T-cell (primary cell): ENCODE measurements at regions not wholly inside any gene's neighbourhood (a gene's known extent, or its start where the extent isn't known, plus 50 kb on each side); places are given as distances from the start of the nearest gene placed in this dataset.

ENCODE experiments used
- ATAC-seq, 4 experiments: fragments of 200-7000 bp in 3 of 4; fragments of 150-1000 bp in 1 of 4; cut with Tn5 transposase; replicated peaks in 1 of 4; 1 replicate in 3 of 4; 2 replicates in 1 of 4; pipeline ENCODE4 v1.10.0; 2021; ENCODE audit warnings: moderate library complexity in 3 of 4, mild to moderate bottlenecking in 2 of 4, moderate number of reproducible peaks in 1 of 4
- CTCF ChIA-PET, 2 donors: fragments of 300-600 bp; sonication (Branson Sonifier 250); formaldehyde crosslinking; loops; one replicate each; lab custom pipeline; 2022; ENCODE audit warnings: antibody characterized with exemption in 2 of 2; lab: Charles Lee
- POLR2A ChIA-PET, 2 donors: fragments of 300-600 bp; sonication (Branson Sonifier 250); formaldehyde crosslinking; loops; one replicate each; lab custom pipeline; 2022; ENCODE audit warnings: antibody characterized with exemption in 2 of 2; lab: Charles Lee
- DNase-seq, 35 experiments: peaks; one replicate each; pipeline versions ENCODE4 v3.0.0 to v3.0.0-alpha.2; 2013 to 2023
- H3K27ac ChIP-seq: one replicate; pipeline ENCODE4 v1.5.1; 2013; ENCODE audit warnings: low read length
- H3K27me3 ChIP-seq, 2 experiments: replicated peaks in 1 of 2; 1 replicate in 1 of 2; 2 replicates in 1 of 2; pipeline versions ENCODE4 v1.6.1 to v1.7.0; 2013; ENCODE audit warnings: low read length in 1 of 2, mixed read lengths in 1 of 2; ENCODE audit not compliant: control insufficient read depth in 2 of 2, insufficient read depth in 2 of 2; ENCODE audit errors: extremely low read depth in 1 of 2
- H3K36me3 ChIP-seq, 2 donors: 1 replicate in 1 of 2; 2 replicates in 1 of 2; pipeline versions ENCODE4 v1.6.1 to v1.7.0; 2013; ENCODE audit warnings: low read length in 1 of 2; ENCODE audit not compliant: control insufficient read depth in 2 of 2, insufficient read depth in 1 of 2; ENCODE audit errors: extremely low read depth in 1 of 2
- H3K4me1 ChIP-seq, 2 experiments: 1 replicate in 1 of 2; 2 replicates in 1 of 2; pipeline versions ENCODE4 v1.6.1 to v1.7.0; 2013; ENCODE audit warnings: low read length in 2 of 2, mixed read lengths in 1 of 2; ENCODE audit not compliant: insufficient read depth in 2 of 2, control insufficient read depth in 1 of 2; ENCODE audit errors: extremely low read depth in 1 of 2
- H3K4me3 ChIP-seq, 2 donors: 1 replicate in 1 of 2; 2 replicates in 1 of 2; pipeline versions ENCODE4 v1.5.1 to v1.7.0; 2013; ENCODE audit warnings: mild to moderate bottlenecking in 2 of 2, low read length in 1 of 2, moderate library complexity in 1 of 2; ENCODE audit not compliant: control insufficient read depth in 1 of 2; ENCODE audit errors: extremely low read depth in 1 of 2
- H3K9me3 ChIP-seq: 2 replicates; pipeline ENCODE4 v1.7.0; 2013
- H3K27ac Mint-ChIP-seq, 2 donors: one replicate each; pipeline ENCODE4 v1.8.0; 2020 to 2021; ENCODE audit warnings: mild to moderate bottlenecking in 2 of 2, mixed read lengths in 2 of 2
- H3K27me3 Mint-ChIP-seq, 2 donors: one replicate each; pipeline ENCODE4 v1.8.0; 2021 to 2022; ENCODE audit warnings: mixed read lengths in 2 of 2
- H3K36me3 Mint-ChIP-seq: one replicate; pipeline ENCODE4 v1.8.0; 2021; ENCODE audit warnings: mixed read lengths
- H3K4me1 Mint-ChIP-seq, 3 donors: one replicate each; pipeline ENCODE4 v1.8.0; 2020 to 2022; ENCODE audit warnings: mixed read lengths in 3 of 3, mild to moderate bottlenecking in 1 of 3
- H3K4me3 Mint-ChIP-seq, 3 donors: one replicate each; pipeline ENCODE4 v1.8.0; 2020 to 2022; ENCODE audit warnings: mild to moderate bottlenecking in 3 of 3, mixed read lengths in 3 of 3, moderate library complexity in 3 of 3
- H3K9me3 Mint-ChIP-seq, 3 donors: one replicate each; pipeline ENCODE4 v1.8.0; 2020 to 2022; ENCODE audit warnings: mixed read lengths in 3 of 3
- WGBS: methylation state at CpG from one replicate; pipeline ENCODE4 v1.1.5; 2013; ENCODE audit warnings: missing lambda C conversion rate; ENCODE audit not compliant: insufficient coverage; 5-methylcytosine and 5-hydroxymethylcytosine counted together

GRCh38 chr1:79762461-79762860 is 755.9 kb upstream of the ADGRL4 start:
- Histone ChIP-seq H3K4me1 (no peaks in the 10 kb centered on the region), H3K27ac (no peak overlapping the region), H3K4me3 (no peak overlapping the region), H3K36me3 (no peaks in the 10 kb centered on the region), H3K27me3 (no peaks in the 10 kb centered on the region), H3K9me3 (no peaks in the 10 kb centered on the region)
- no peak overlapping the region for H3K27ac Mint-ChIP-seq
- H3K4me1 Mint-ChIP-seq = no peaks in the 10 kb centered on the region
- DNase-seq = no peak
- H3K4me3 Mint-ChIP-seq = no peak overlapping the region
- no peaks in the 10 kb centered on the region for H3K27me3 Mint-ChIP-seq
- POLR2A ChIA-PET = no interaction called here
- no peaks in the 10 kb centered on the region for H3K36me3 Mint-ChIP-seq
- CTCF ChIA-PET = no interaction called here
- peaks cover 6 to 29% (median 19%) of the 10 kb centered on the region in 3 donors for H3K9me3 Mint-ChIP-seq
- no peak for ATAC-seq

GRCh38 chr1:79760531-79760930 is 754.0 kb upstream of the ADGRL4 start:
- Mint-ChIP-seq H3K4me3 (no peak overlapping the region), H3K9me3 (peaks cover 16 to 35% (median 19%) of the 10 kb centered on the region in 3 donors), H3K4me1 (no peaks in the 10 kb centered on the region), H3K36me3 (no peaks in the 10 kb centered on the region), H3K27me3 (no peaks in the 10 kb centered on the region), H3K27ac (no peak overlapping the region)
- Histone ChIP-seq H3K4me1 (no peaks in the 10 kb centered on the region), H3K27me3 (no peaks in the 10 kb centered on the region), H3K4me3 (no peak overlapping the region), H3K36me3 (no peaks in the 10 kb centered on the region), H3K27ac (no peak overlapping the region), H3K9me3 (no peaks in the 10 kb centered on the region)
- WGBS = no CpG with 5 or more reads among the region's 1 CpG
- DNase-seq (no peak), ATAC-seq (no peak)
- CTCF ChIA-PET = no interaction called here
- POLR2A ChIA-PET = no interaction called here

GRCh38 chr1:79749607-79750006 is 743.1 kb upstream of the ADGRL4 start:
- ATAC-seq (no peak), DNase-seq (no peak)
- no peaks in the 10 kb centered on the region for H3K9me3 ChIP-seq
- no peaks in the 10 kb centered on the region for H3K36me3 ChIP-seq
- ChIA-PET POLR2A (no interaction called here), CTCF (no interaction called here)
- no peaks in the 10 kb centered on the region for H3K27me3 Mint-ChIP-seq
- no peak overlapping the region for H3K4me3 ChIP-seq
- H3K4me3 Mint-ChIP-seq = no peak overlapping the region
- no peak overlapping the region for H3K27ac ChIP-seq
- no CpG with 5 or more reads among the region's 2 CpGs for WGBS
- H3K36me3 Mint-ChIP-seq = no peaks in the 10 kb centered on the region
- H3K9me3 Mint-ChIP-seq = peaks cover 10 to 13% (median 10%) of the 10 kb centered on the region in 3 donors
- H3K27me3 ChIP-seq = no peaks in the 10 kb centered on the region
- no peaks in the 10 kb centered on the region for H3K4me1 Mint-ChIP-seq
- H3K4me1 ChIP-seq = no peaks in the 10 kb centered on the region
- H3K27ac Mint-ChIP-seq = no peak overlapping the region

- no peaks in the 10 kb centered on the region for H3K36me3 ChIP-seq
- Mint-ChIP-seq H3K36me3 (no peaks in the 10 kb centered on the region), H3K4me3 (no peak overlapping the region), H3K27ac (no peak overlapping the region), H3K27me3 (no peaks in the 10 kb centered on the region), H3K4me1 (no peaks in the 10 kb centered on the region), H3K9me3 (peaks cover 10% of the 10 kb centered on the region in 3 donors)
- no peaks in the 10 kb centered on the region for H3K4me1 ChIP-seq
- no peak overlapping the region for H3K4me3 ChIP-seq
- H3K27me3 ChIP-seq = no peaks in the 10 kb centered on the region
- ChIA-PET POLR2A (no interaction called here), CTCF (no interaction called here)
- no peaks in the 10 kb centered on the region for H3K9me3 ChIP-seq
- WGBS = no CpG with 5 or more reads among the region's 2 CpGs
- no peak overlapping the region for H3K27ac ChIP-seq
- DNase-seq (no peak), ATAC-seq (no peak)
Observed at GRCh38 chr1:79745929-79746328, 739.4 kb upstream of the ADGRL4 start.

- Mint-ChIP-seq H3K4me1 (no peaks in the 10 kb centered on the region), H3K4me3 (no peak overlapping the region), H3K9me3 (peaks cover 7 to 10% (median 8%) of the 10 kb centered on the region in 3 donors), H3K36me3 (no peaks in the 10 kb centered on the region), H3K27ac (no peak overlapping the region), H3K27me3 (no peaks in the 10 kb centered on the region)
- WGBS = no CpG with 5 or more reads among the region's 1 CpG
- H3K27ac ChIP-seq = no peak overlapping the region
- no peak overlapping the region for H3K4me3 ChIP-seq
- DNase-seq (no peak), ATAC-seq (no peak)
- ChIA-PET POLR2A (no interaction called here), CTCF (no interaction called here)
- no peaks in the 10 kb centered on the region for H3K36me3 ChIP-seq
- H3K27me3 ChIP-seq = no peaks in the 10 kb centered on the region
- no peaks in the 10 kb centered on the region for H3K9me3 ChIP-seq
- H3K4me1 ChIP-seq = no peaks in the 10 kb centered on the region
Observed at GRCh38 chr1:79744746-79745145, 738.2 kb upstream of the ADGRL4 start.

- ChIA-PET CTCF (no interaction called here), POLR2A (no interaction called here)
- Histone ChIP-seq H3K36me3 (no peaks in the 10 kb centered on the region), H3K27ac (no peak overlapping the region), H3K4me1 (no peaks in the 10 kb centered on the region), H3K27me3 (no peaks in the 10 kb centered on the region), H3K9me3 (no peaks in the 10 kb centered on the region), H3K4me3 (no peak overlapping the region)
- DNase-seq (no peak), ATAC-seq (no peak)
- no peaks in the 10 kb centered on the region for H3K4me1 Mint-ChIP-seq
- no peak overlapping the region for H3K27ac Mint-ChIP-seq
- H3K36me3 Mint-ChIP-seq = no peaks in the 10 kb centered on the region
- H3K4me3 Mint-ChIP-seq = no peak overlapping the region
- WGBS = no CpG with 5 or more reads among the region's 3 CpGs
- peaks cover 6 to 8% (median 7%) of the 10 kb centered on the region in 3 donors for H3K9me3 Mint-ChIP-seq
- H3K27me3 Mint-ChIP-seq = no peaks in the 10 kb centered on the region
Observed at GRCh38 chr1:79741720-79742421, 735.3 kb upstream of the ADGRL4 start.

GRCh38 chr1:79738101-79738500 is 731.6 kb upstream of the ADGRL4 start:
- H3K27ac Mint-ChIP-seq = no peak overlapping the region
- POLR2A ChIA-PET = no interaction called here
- no peaks in the 10 kb centered on the region for H3K36me3 Mint-ChIP-seq

More at GRCh38 chr1:79738101-79738500, 731.6 kb upstream of the ADGRL4 start:
- Mint-ChIP-seq H3K4me1 (no peaks in the 10 kb centered on the region), H3K4me3 (no peak overlapping the region), H3K9me3 (peaks cover 7 to 9% (median 8%) of the 10 kb centered on the region in 3 donors), H3K27me3 (no peaks in the 10 kb centered on the region)
- no peaks in the 10 kb centered on the region for H3K4me1 ChIP-seq
- WGBS = no CpG with 5 or more reads among the region's 1 CpG
- no peaks in the 10 kb centered on the region for H3K36me3 ChIP-seq
- CTCF ChIA-PET = no interaction called here
- H3K27ac ChIP-seq = no peak overlapping the region
- no peaks in the 10 kb centered on the region for H3K9me3 ChIP-seq
- ATAC-seq (no peak), DNase-seq (no peak)
- no peak overlapping the region for H3K4me3 ChIP-seq
- H3K27me3 ChIP-seq = no peaks in the 10 kb centered on the region
